Uterus (tissue), 2 donors: ENCODE measurements at regions not wholly inside any gene's neighbourhood (a gene's known extent, or its start where the extent isn't known, plus 50 kb on each side); places are given as distances from the start of the nearest gene placed in this dataset.

Experiments used
- CTCF ChIP-seq, 4 experiments: fragments of 200-600 bp in 2 of 4; fragments of 450-650 bp in 2 of 4; sonication (generic) in 2 of 4; IDR thresholded peaks; one replicate each; pipeline ENCODE4 v1.5.1; 2016 to 2019; ENCODE audit warnings: antibody characterized with exemption in 4 of 4, mild to moderate bottlenecking in 2 of 4, moderate library complexity in 1 of 4
- POLR2A ChIP-seq, 2 donors: fragments of 450-650 bp; IDR thresholded peaks; one replicate each; pipeline ENCODE4 v1.6.1; 2016; ENCODE audit warnings: antibody characterized with exemption in 2 of 2, mild to moderate bottlenecking in 1 of 2, moderate library complexity in 1 of 2

DNA sequence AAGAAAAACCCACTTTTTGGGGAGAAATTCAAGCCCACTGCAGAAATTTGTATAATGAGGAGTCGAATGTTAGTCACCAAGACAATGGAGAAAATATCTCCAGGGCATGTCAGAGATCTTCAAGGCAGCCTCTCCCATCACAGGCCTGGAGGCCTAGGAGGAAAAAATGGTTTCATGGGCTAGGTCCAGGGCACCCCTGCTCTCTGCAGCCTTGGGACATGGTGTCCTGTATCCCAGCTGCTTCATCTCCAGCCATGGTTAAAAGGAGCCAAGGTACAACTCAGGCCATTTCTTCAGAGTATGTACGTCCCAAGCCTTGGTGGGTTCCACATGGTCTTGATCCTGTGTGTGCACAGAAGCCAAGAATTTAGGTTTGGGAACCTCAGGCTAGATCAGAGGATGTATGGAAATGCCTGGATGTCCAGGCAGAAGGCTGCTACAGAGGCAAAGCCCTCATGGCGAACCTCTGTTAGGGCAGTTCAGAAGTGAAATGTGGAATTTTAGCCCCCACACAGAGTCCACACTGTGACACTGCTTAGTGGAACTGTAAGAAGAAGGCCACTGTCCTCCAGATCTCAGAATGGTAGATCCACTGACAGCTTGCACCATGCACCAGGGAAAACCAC, 561.4 kb downstream of the ISL1 start:
- TF ChIP-seq CTCF (IDR thresholded peaks at IDR 0.05) (no peak), POLR2A (IDR thresholded peaks at IDR 0.05) (no peak)
